ENCODE measurements at regions not wholly inside any gene's neighbourhood (a gene's known extent, or its start where the extent isn't known, plus 50 kb on each side); places are given as distances from the start of the nearest gene placed in this dataset.

- no peak for TF ChIP-seq EZH2 (IDR thresholded peaks at IDR 0.05; ENCODE audit: insufficient read depth, poor library complexity, severe bottlenecking)
- no peak for TF ChIP-seq EZH2phosphoT487 (IDR thresholded peaks at IDR 0.05; ENCODE audit: insufficient read depth, low read depth)
Measured at GRCh38 chr3:193087336-193087735, 153.7 kb upstream of the PLAAT1 start.
